ENCODE measurements at regions not wholly inside any gene's neighbourhood (a gene's known extent, or its start where the extent isn't known, plus 50 kb on each side); places are given as distances from the start of the nearest gene placed in this dataset.

DNA sequence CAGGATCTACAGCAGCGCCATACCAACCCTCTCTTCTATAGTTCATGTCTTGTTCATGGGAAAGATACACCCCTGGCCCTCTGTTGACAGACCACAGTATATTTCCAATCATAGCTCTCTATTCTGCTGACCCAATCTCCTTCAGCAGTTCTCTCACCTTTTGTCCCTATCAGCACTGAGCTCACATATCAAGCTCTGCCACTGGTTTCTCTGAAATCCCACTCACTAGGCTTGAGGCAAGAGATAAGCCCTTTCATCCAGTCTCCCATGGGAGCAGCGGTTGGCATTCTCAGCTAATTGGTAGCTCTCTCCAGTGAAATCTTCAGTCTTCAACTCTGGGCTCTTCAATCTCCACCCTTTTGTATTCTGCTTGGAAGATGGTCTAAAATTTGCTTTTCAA lies 313.4 kb downstream of the GJA1 start:
- Histone ChIP-seq H3K9me3 (ENCODE audit: control insufficient read depth, insufficient read depth, low read length) (no peaks in the 10 kb centered on the region), H3K4me3 (ENCODE audit: low read depth, low read length) (no peak overlapping the region), H3K27me3 (ENCODE audit: control insufficient read depth, insufficient read depth, low read length) (no peaks in the 10 kb centered on the region), H3K27ac (ENCODE audit: low read depth, low read length) (no peak overlapping the region)
- DNase-seq (ENCODE audit: low read depth, low spot score), result no peak
- ChIA-PET CTCF (interaction anchor here (1.1 kb wide), 1 partner anchor 9 kb away, joined by 7 read pairs; no protein-coding TSS in a partner anchor), POLR2A (interaction anchor here (0.5 kb wide), 1 partner anchor 311 kb away, joined by 9 read pairs; no protein-coding TSS in a partner anchor)
- TF ChIP-seq CTCF (IDR thresholded peaks at IDR 0.05; ENCODE audit: low read depth, low read length), result no peak

DNA sequence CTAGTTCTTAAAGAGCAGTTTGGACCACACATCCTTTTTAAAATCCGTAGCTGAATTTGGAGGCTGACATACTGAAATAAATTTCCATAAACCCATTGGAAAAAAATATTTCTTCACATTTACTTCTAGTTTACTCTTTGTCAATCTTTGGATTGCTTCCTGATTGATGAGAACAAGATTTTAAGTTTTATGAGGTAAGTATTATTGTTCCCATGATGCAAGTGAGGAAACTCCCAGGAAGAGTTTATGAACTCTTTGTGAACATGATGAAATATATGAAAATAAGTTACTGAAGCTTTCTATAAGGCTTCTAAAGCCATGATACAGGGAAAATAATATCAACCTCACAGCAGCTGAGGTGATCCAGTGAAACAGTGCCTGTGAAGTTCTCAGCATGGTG lies 320.0 kb downstream of the GJA1 start:
- peaks cover 2% of the 10 kb centered on the region; the same call in 1 of the 2 replicates for H3K9me3 ChIP-seq (ENCODE audit: control insufficient read depth, insufficient read depth, low read length)
- CTCF ChIA-PET, result no interaction called here
- no peak overlapping the region for H3K27ac ChIP-seq (ENCODE audit: low read depth, low read length)
- H3K4me3 ChIP-seq (ENCODE audit: low read depth, low read length), result no peak overlapping the region
- no peak for TF ChIP-seq CTCF (IDR thresholded peaks at IDR 0.05; ENCODE audit: low read depth, low read length)
- H3K27me3 ChIP-seq (ENCODE audit: control insufficient read depth, insufficient read depth, low read length), result no peaks in the 10 kb centered on the region
- DNase-seq (ENCODE audit: low read depth, low spot score), result no peak
- POLR2A ChIA-PET, result no interaction called here

DNA sequence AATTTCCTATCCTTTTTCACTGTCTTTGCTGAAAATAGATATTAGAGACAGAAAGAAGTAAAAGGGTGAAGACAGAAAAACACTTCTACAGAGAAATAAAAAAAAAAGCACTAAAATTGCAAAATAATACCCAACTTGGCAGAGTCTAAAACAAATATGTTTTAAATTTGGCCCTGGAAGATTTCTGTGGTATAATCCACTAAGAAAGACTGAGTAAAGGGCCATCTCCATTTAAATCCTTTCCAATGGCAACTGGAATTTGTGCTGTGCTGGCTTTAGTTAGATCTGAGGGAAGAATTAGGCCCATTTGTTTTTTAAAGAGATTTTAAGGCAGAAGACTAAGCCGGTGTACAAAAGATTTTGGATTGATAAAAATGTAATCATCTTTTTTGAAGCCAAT lies 321.2 kb downstream of the GJA1 start:
- POLR2A ChIA-PET, result no interaction called here
- DNase-seq (ENCODE audit: low read depth, low spot score), result no peak
- H3K4me3 ChIP-seq (ENCODE audit: low read depth, low read length), result no peak overlapping the region
- no peak for TF ChIP-seq CTCF (IDR thresholded peaks at IDR 0.05; ENCODE audit: low read depth, low read length)
- H3K27me3 ChIP-seq (ENCODE audit: control insufficient read depth, insufficient read depth, low read length), result no peaks in the 10 kb centered on the region
- H3K27ac ChIP-seq (ENCODE audit: low read depth, low read length), result no peak overlapping the region
- CTCF ChIA-PET, result no interaction called here
- H3K9me3 ChIP-seq (ENCODE audit: control insufficient read depth, insufficient read depth, low read length), result peaks cover 2% of the 10 kb centered on the region; the same call in 1 of the 2 replicates

GRCh38 chr6:121759370-121759769 lies 323.9 kb downstream of the GJA1 start:
- TF ChIP-seq CTCF (IDR thresholded peaks at IDR 0.05; ENCODE audit: low read depth, low read length), result no peak
- no peak overlapping the region for H3K4me3 ChIP-seq (ENCODE audit: low read depth, low read length)
- POLR2A ChIA-PET, result no interaction called here
- peaks cover 2% of the 10 kb centered on the region; the same call in 1 of the 2 replicates for H3K9me3 ChIP-seq (ENCODE audit: control insufficient read depth, insufficient read depth, low read length)
- no peak for DNase-seq (ENCODE audit: low read depth, low spot score)
- CTCF ChIA-PET, result interaction anchor here (0.7 to 1.1 kb wide), 2 partner anchors 83 to 329 kb away, joined by 3 read pairs; no protein-coding TSS in a partner anchor
- no peak overlapping the region for H3K27ac ChIP-seq (ENCODE audit: low read depth, low read length)
- H3K27me3 ChIP-seq (ENCODE audit: control insufficient read depth, insufficient read depth, low read length), result no peaks in the 10 kb centered on the region

DNA sequence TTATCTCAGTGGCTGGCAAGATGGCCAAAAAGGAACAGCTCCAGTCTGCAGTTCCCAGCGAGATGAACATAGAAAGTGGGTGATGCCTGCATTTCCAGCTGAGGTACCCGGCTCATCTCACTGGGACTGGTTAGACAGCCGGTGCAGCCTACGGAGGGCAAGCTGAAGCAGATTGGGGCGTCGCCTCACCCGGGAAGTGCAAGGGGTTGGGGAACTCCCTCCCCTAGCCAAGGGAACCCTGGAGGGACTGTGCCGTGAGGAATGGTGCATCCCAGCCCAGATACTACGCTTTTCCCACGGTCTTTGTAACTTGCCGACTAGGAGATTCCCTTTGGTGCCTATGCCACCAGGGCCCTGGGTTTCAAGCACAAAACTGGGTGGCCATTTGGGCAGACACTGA lies 324.7 kb downstream of the GJA1 start:
- Histone ChIP-seq H3K9me3 (ENCODE audit: control insufficient read depth, insufficient read depth, low read length) (peaks cover 2% of the 10 kb centered on the region; the same call in 1 of the 2 replicates), H3K27ac (ENCODE audit: low read depth, low read length) (no peak overlapping the region), H3K4me3 (ENCODE audit: low read depth, low read length) (no peak overlapping the region), H3K27me3 (ENCODE audit: control insufficient read depth, insufficient read depth, low read length) (no peaks in the 10 kb centered on the region)
- CTCF ChIA-PET, result interaction anchor here (1.1 kb wide), 1 partner anchor 330 kb away, joined by 3 read pairs; no protein-coding TSS in a partner anchor
- TF ChIP-seq CTCF (IDR thresholded peaks at IDR 0.05; ENCODE audit: low read depth, low read length), result no peak
- POLR2A ChIA-PET, result no interaction called here
- no peak for DNase-seq (ENCODE audit: low read depth, low spot score)

All from AG04450 (cell line).